A549 (cell line): ENCODE measurements at regions not wholly inside any gene's neighbourhood (a gene's known extent, or its start where the extent isn't known, plus 50 kb on each side); places are given as distances from the start of the nearest gene placed in this dataset.

ENCODE experiments used
- ATAC-seq, 2 experiments: fragments of 200-7000 bp in 1 of 2; fragments of >200 bp in 1 of 2; cut with Nextera tagmentation in 1 of 2; cut with Tn5 transposase in 1 of 2; 3 replicates each; pipeline versions ENCODE4 v1.8.0 to v1.9.1; 2018 to 2020; ENCODE audit warnings: mild to moderate bottlenecking in 1 of 2, moderate library complexity in 1 of 2
- CTCF ChIA-PET: fragments of 300-600 bp; sonication (Branson Sonifier 250); formaldehyde crosslinking; extraction: SDS; loops from one replicate; lab custom pipeline; 2021; ENCODE audit warnings: antibody characterized with exemption, inconsistent platforms; lab: Yijun Ruan, JAX
- POLR2A ChIA-PET: fragments of 350-600 bp; formaldehyde crosslinking; extraction: SDS; loops from one replicate; lab custom pipeline; 2021; ENCODE audit warnings: antibody characterized with exemption, inconsistent platforms; lab: Yijun Ruan, JAX
- DNase-seq, 2 experiments: peaks; one replicate each; pipeline versions ENCODE4 v3.0.0 to v3.0.0-alpha.2; 2011 to 2016; ENCODE audit warnings: low read depth in 1 of 2, low spot score in 1 of 2
- FAIRE-seq: peaks from 2 replicates; lab custom pipeline; 2011; peaks lifted over from hg19 to GRCh38; lab: Jason Lieb, UNC
- H3K27ac ChIP-seq, 2 experiments: fragments of >200 bp; sonication (Bioruptor Twin); formaldehyde crosslinking; 3 replicates each; pipeline ENCODE4 v1.5.1; 2016 to 2017
- H3K4me1 ChIP-seq: fragments of >200 bp; sonication (Bioruptor Twin); formaldehyde crosslinking; 3 replicates; pipeline ENCODE4 v1.6.1; 2016
- H3K4me2 ChIP-seq: fragments of >200 bp; sonication (Bioruptor Twin); formaldehyde crosslinking; 3 replicates; pipeline ENCODE4 v1.6.1; 2016
- H3K4me3 ChIP-seq: fragments of >200 bp; sonication (Bioruptor Twin); formaldehyde crosslinking; 3 replicates; pipeline ENCODE4 v1.5.1; 2016
- H3K9me3 ChIP-seq: fragments of >200 bp; sonication (Bioruptor Twin); formaldehyde crosslinking; 3 replicates; pipeline ENCODE4 v1.6.1; 2016
- CBX2 ChIP-seq: fragments of 200-600 bp; sonication (generic); IDR thresholded peaks from 2 replicates; pipeline ENCODE4 v1.6.1; 2016; ENCODE audit warnings: low read depth, mild to moderate bottlenecking, borderline replicate concordance
- CEBPB ChIP-seq, 2 experiments: fragments of >200 bp in 1 of 2; sonication (Bioruptor Twin) in 1 of 2; formaldehyde crosslinking in 1 of 2; IDR thresholded peaks; 2 replicates each; pipeline ENCODE4 v1.6.1; 2012 to 2016
- CHD4 ChIP-seq: fragments of 200-600 bp; sonication (generic); IDR thresholded peaks from 2 replicates; pipeline ENCODE4 v1.6.1; 2016; ENCODE audit warnings: antibody characterized with exemption, mild to moderate bottlenecking, borderline replicate concordance
- EHMT2 ChIP-seq: fragments of 200-600 bp; sonication (generic); IDR thresholded peaks from 2 replicates; pipeline ENCODE4 v1.6.1; 2016; ENCODE audit warnings: antibody characterized with exemption, low read depth, mild to moderate bottlenecking, moderate library complexity
- HDAC2 ChIP-seq: fragments of 200-600 bp; sonication (generic); IDR thresholded peaks from 2 replicates; pipeline ENCODE4 v1.6.1; 2016
- HEYL ChIP-seq: fragments of 250-450 bp; sonication (Bioruptor Pico); IDR thresholded peaks from 2 replicates; pipeline ENCODE4 v1.8.0; 2021; ENCODE audit warnings: mild to moderate bottlenecking, moderate library complexity
- HOXA7 ChIP-seq: fragments of 250-450 bp; sonication (Bioruptor Pico); IDR thresholded peaks from 2 replicates; pipeline ENCODE4 v1.5.0; 2020; ENCODE audit warnings: mild to moderate bottlenecking, moderate library complexity
- JUN ChIP-seq, 2 experiments: fragments of >200 bp; sonication (Bioruptor Twin); formaldehyde crosslinking; IDR thresholded peaks; 2 replicates in 1 of 2; 3 replicates in 1 of 2; pipeline ENCODE4 v1.6.1; 2016 to 2017
- MAFK ChIP-seq: fragments of 450-650 bp; IDR thresholded peaks from 2 replicates; pipeline ENCODE4 v1.6.1; 2014; ENCODE audit not compliant: partially characterized antibody
- MYC ChIP-seq: IDR thresholded peaks from 2 replicates; pipeline ENCODE4 v1.6.1; 2012; ENCODE audit warnings: mild to moderate bottlenecking, inconsistent platforms, low read length, improper control_type of control experiment, borderline replicate concordance
- PHF8 ChIP-seq: fragments of 200-600 bp; sonication (generic); IDR thresholded peaks from 2 replicates; pipeline ENCODE4 v1.6.1; 2016; ENCODE audit warnings: low read depth, mild to moderate bottlenecking, antibody characterized with exemption, moderate library complexity, borderline replicate concordance
- RFX5 ChIP-seq: fragments of 450-650 bp; IDR thresholded peaks from 2 replicates; pipeline ENCODE4 v1.7.1; 2014; ENCODE audit warnings: antibody characterized with exemption, mild to moderate bottlenecking, moderate library complexity
- SMC3 ChIP-seq: fragments of >200 bp; sonication (Bioruptor Twin); formaldehyde crosslinking; IDR thresholded peaks from 3 replicates; pipeline ENCODE4 v1.6.1; 2018; ENCODE audit warnings: inconsistent platforms
- SREBF2 ChIP-seq: fragments of 450-650 bp; IDR thresholded peaks from 2 replicates; pipeline ENCODE4 v1.6.1; 2014; ENCODE audit warnings: mild to moderate bottlenecking, moderate library complexity
- TP53 ChIP-seq: fragments of 250-450 bp; sonication (Bioruptor Pico); IDR thresholded peaks from 2 replicates; pipeline ENCODE4 v1.5.0; 2021; ENCODE audit warnings: mild to moderate bottlenecking, moderate library complexity
- ZNF302 ChIP-seq: fragments of 250-450 bp; sonication (Bioruptor Pico); IDR thresholded peaks from 2 replicates; pipeline ENCODE4 v1.9.0; 2021; ENCODE audit warnings: inconsistent platforms, mild to moderate bottlenecking, moderate library complexity
- WGBS: methylation state at CpG from one replicate; pipeline ENCODE4 v1.1.6; 2017; ENCODE audit errors: missing lambda C conversion rate; 5-methylcytosine and 5-hydroxymethylcytosine counted together
- TF ChIP-seq, protein P1 (sequence below): fragments of 150-350 bp; IDR thresholded peaks from 2 replicates; pipeline ENCODE4 v1.6.1; 2014; ENCODE audit warnings: low read depth, mild to moderate bottlenecking, low read length
- TF ChIP-seq, protein P2 (sequence below): fragments of 250-450 bp; sonication (Bioruptor Pico); IDR thresholded peaks from 2 replicates; pipeline ENCODE4 v1.5.0; 2021; ENCODE audit warnings: mild to moderate bottlenecking, moderate library complexity, borderline replicate concordance
- TF ChIP-seq, protein P3 (sequence below): fragments of 250-450 bp; sonication (Bioruptor Pico); IDR thresholded peaks from 2 replicates; pipeline ENCODE4 v1.5.0; 2020; ENCODE audit warnings: low read depth, mild to moderate bottlenecking, moderate library complexity
- TF ChIP-seq, protein P4 (sequence below): fragments of 450-650 bp; IDR thresholded peaks from 2 replicates; pipeline ENCODE4 v1.6.1; 2014; ENCODE audit warnings: antibody characterized with exemption
- TF ChIP-seq, protein P5 (sequence below): fragments of >200 bp; sonication (Bioruptor Twin); formaldehyde crosslinking; IDR thresholded peaks from 2 replicates; pipeline ENCODE4 v1.6.1; 2016

DNA sequence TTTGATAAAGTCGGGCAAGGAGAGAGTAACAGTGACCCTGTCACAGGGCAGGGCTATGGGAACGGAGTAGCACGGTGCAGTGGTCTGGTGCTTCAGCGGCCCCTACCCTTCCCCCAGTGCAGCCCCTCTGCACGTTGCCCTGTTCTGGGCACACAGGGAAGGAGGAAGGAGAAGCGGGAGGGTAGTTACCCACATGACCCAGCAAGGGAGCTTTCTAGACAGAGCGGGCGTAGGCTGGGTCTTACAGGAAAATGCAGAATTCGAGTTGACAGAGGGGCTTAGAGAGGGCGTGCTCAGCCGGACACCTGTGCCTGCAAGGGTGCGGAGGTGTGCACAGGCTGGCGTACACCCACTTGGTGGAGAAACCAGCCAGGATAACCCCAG lies 341.2 kb downstream of the NPHP4 start:
- Histone ChIP-seq H3K27ac (no peak overlapping the region), H3K4me3 (no peak overlapping the region), H3K9me3 (no peaks in the 10 kb centered on the region), H3K4me1 (no peaks in the 10 kb centered on the region), H3K4me2 (no peak overlapping the region)
- 28% methylated on average over 12 of the region's 13 CpGs for WGBS
- no peak for TF ChIP-seq JUN (IDR thresholded peaks at IDR 0.05)
- TF ChIP-seq, protein P1, sequence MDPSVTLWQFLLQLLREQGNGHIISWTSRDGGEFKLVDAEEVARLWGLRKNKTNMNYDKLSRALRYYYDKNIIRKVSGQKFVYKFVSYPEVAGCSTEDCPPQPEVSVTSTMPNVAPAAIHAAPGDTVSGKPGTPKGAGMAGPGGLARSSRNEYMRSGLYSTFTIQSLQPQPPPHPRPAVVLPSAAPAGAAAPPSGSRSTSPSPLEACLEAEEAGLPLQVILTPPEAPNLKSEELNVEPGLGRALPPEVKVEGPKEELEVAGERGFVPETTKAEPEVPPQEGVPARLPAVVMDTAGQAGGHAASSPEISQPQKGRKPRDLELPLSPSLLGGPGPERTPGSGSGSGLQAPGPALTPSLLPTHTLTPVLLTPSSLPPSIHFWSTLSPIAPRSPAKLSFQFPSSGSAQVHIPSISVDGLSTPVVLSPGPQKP: no peak
- ATAC-seq: no peak
- CTCF ChIA-PET: no interaction called here
- no peak for FAIRE-seq
- DNase-seq: no peak
- POLR2A ChIA-PET: no interaction called here

DNA sequence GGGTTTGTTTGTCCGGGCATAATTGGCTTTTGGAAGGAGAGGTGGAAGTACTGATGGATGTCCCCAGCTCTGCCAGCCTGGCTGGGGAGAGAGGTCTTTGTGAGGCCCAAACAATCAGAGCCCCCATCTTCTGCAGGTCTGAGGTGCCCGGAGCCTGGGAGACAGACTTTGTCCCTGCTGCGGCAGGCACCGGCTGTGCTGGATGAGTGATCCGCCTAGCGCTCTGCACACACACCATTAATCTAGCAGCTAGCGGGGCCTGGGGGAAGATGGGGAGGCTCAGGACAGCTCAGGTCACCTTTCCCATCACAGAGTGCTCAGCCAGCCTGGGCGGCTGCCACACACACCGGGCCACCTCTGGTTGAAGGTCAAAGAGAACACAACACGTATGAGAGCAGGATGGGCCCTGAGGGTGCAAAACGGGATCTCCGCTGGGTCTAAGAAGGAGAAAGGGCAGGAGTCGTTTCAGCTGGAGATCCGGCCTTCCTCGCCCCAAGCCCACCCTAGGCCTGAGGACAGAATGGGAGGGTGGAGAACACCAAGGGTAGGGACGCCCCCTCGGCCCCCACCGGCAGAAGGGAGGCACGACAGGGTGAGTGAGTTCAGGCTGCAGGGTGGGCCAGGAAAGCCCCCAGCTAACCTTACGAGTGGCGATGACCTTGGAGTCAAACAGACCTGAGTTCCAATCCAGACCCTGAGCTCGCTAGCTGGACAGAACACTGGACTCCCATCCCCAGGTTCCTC lies 341.8 kb downstream of the NPHP4 start:
- ChIA-PET CTCF (no interaction called here), POLR2A (no interaction called here)
- Histone ChIP-seq H3K4me1 (no peaks in the 10 kb centered on the region), H3K4me2 (no peak overlapping the region), H3K4me3 (no peak overlapping the region), H3K27ac (no peak overlapping the region), H3K9me3 (no peaks in the 10 kb centered on the region)
- DNase-seq (no peak), FAIRE-seq (no peak), ATAC-seq (no peak)
- no peak for TF ChIP-seq HEYL
- TF ChIP-seq, protein P2, sequence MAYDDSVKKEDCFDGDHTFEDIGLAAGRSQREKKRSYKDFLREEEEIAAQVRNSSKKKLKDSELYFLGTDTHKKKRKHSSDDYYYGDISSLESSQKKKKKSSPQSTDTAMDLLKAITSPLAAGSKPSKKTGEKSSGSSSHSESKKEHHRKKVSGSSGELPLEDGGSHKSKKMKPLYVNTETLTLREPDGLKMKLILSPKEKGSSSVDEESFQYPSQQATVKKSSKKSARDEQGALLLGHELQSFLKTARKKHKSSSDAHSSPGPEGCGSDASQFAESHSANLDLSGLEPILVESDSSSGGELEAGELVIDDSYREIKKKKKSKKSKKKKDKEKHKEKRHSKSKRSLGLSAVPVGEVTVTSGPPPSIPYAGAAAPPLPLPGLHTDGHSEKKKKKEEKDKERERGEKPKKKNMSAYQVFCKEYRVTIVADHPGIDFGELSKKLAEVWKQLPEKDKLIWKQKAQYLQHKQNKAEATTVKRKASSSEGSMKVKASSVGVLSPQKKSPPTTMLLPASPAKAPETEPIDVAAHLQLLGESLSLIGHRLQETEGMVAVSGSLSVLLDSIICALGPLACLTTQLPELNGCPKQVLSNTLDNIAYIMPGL (CRISPR knock-in tag): no peak
- TF ChIP-seq RFX5: no peak
- TF ChIP-seq PHF8: no peak
- WGBS: 29% methylated on average over 16 of the region's 22 CpGs

DNA sequence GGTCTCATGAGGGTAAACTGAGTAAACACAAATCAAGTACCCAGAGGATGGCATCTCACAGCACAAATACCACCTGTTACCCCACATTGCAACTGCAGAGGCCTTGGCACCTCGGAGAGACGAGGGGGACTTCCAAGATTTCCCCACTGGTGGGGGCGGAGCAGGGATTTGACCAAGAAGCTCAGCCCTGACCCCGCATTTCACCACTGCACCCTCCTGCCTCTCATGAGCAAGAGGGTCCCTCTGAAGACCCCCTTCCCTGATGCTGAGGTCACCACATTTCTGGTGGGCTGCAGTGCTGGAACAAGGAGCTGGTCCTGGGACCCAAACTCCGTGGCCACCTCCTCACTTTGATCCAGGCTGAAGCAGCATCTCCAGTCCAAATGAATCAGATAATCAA lies 342.4 kb downstream of the NPHP4 start:
- no peak for TF ChIP-seq EHMT2
- TF ChIP-seq HOXA7 (CRISPR knock-in tag): no peak
- no peak for TF ChIP-seq CHD4
- TF ChIP-seq, protein P3, sequence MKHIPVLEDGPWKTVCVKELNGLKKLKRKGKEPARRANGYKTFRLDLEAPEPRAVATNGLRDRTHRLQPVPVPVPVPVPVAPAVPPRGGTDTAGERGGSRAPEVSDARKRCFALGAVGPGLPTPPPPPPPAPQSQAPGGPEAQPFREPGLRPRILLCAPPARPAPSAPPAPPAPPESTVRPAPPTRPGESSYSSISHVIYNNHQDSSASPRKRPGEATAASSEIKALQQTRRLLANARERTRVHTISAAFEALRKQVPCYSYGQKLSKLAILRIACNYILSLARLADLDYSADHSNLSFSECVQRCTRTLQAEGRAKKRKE (CRISPR knock-in tag): no peak
- no peak for TF ChIP-seq HDAC2
- TF ChIP-seq CEBPB (IDR thresholded peaks at IDR 0.05): no peak
- TF ChIP-seq, protein P4, sequence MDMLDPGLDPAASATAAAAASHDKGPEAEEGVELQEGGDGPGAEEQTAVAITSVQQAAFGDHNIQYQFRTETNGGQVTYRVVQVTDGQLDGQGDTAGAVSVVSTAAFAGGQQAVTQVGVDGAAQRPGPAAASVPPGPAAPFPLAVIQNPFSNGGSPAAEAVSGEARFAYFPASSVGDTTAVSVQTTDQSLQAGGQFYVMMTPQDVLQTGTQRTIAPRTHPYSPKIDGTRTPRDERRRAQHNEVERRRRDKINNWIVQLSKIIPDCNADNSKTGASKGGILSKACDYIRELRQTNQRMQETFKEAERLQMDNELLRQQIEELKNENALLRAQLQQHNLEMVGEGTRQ: no peak
- no peak for TF ChIP-seq SREBF2
- TF ChIP-seq, protein P2 (CRISPR knock-in tag): no peak
- TF ChIP-seq RFX5: no peak
- no peak for TF ChIP-seq TP53 (CRISPR knock-in tag)
- TF ChIP-seq, protein P5, sequence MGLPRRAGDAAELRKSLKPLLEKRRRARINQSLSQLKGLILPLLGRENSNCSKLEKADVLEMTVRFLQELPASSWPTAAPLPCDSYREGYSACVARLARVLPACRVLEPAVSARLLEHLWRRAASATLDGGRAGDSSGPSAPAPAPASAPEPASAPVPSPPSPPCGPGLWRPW: no peak
- TF ChIP-seq SMC3: no peak
- TF ChIP-seq MYC: no peak
- no peak for TF ChIP-seq ZNF302 (CRISPR knock-in tag)
- TF ChIP-seq MAFK: no peak
- TF ChIP-seq CBX2: no peak
- no peak overlapping the region for H3K27ac ChIP-seq
- no peak overlapping the region for H3K4me3 ChIP-seq
- ChIA-PET CTCF (no interaction called here), POLR2A (no interaction called here)
- FAIRE-seq: no peak
- H3K4me1 ChIP-seq: no peaks in the 10 kb centered on the region
- DNase-seq: no peak
- 21% methylated on average over 5 of the region's 5 CpGs for WGBS
- no peak for ATAC-seq
- H3K4me2 ChIP-seq: no peak overlapping the region
- H3K9me3 ChIP-seq: no peaks in the 10 kb centered on the region; the same call in 2 of the 3 replicates
